NT2/D1 (cell line): ENCODE measurements at regions not wholly inside any gene's neighbourhood (a gene's known extent, or its start where the extent isn't known, plus 50 kb on each side); places are given as distances from the start of the nearest gene placed in this dataset.
A peak's percentile ranks its signal among the peaks of the same experiment; 100 is the strongest.

ENCODE experiments used
- DNase-seq: peaks from one replicate; pipeline ENCODE4 v3.0.0-alpha.2; 2011; ENCODE audit warnings: low read depth, low spot score
- H3K27me3 ChIP-seq: 2 replicates; pipeline ENCODE4 v1.6.0; 2011; ENCODE audit warnings: mild to moderate bottlenecking; ENCODE audit not compliant: insufficient read length, insufficient read depth
- H3K36me3 ChIP-seq: 2 replicates; pipeline ENCODE4 v1.6.1; 2011; ENCODE audit warnings: mild to moderate bottlenecking, low read length, mixed read lengths; ENCODE audit not compliant: insufficient read depth, insufficient read length
- H3K4me1 ChIP-seq: 2 replicates; pipeline ENCODE4 v1.5.1; 2011; ENCODE audit not compliant: insufficient read depth, insufficient read length
- H3K4me3 ChIP-seq: 2 replicates; pipeline ENCODE4 v1.5.1; 2011; ENCODE audit warnings: low read depth; ENCODE audit not compliant: insufficient read length
- H3K9ac ChIP-seq: 2 replicates; pipeline ENCODE4 v1.6.0; 2011; ENCODE audit warnings: low read depth; ENCODE audit not compliant: insufficient read length
- H3K9me3 ChIP-seq: 2 replicates; pipeline ENCODE4 v1.5.1; 2011; ENCODE audit warnings: mild to moderate bottlenecking, low read length; ENCODE audit not compliant: insufficient read depth
- SUZ12 ChIP-seq: IDR thresholded peaks from 2 replicates; pipeline ENCODE4 v1.6.1; 2011; ENCODE audit not compliant: insufficient read length, insufficient read depth; ENCODE audit errors: extremely low read depth
- YY1 ChIP-seq: IDR thresholded peaks from 2 replicates; pipeline ENCODE4 v1.6.1; 2011; ENCODE audit not compliant: insufficient read length, insufficient read depth
- ZNF274 ChIP-seq: IDR thresholded peaks from 2 replicates; pipeline ENCODE4 v1.6.1; 2011; ENCODE audit warnings: mild to moderate bottlenecking, low read depth, low read length

GRCh38 chr2:205909184-205909572 is 176.8 kb downstream of the INO80D start:
- no peak overlapping the region for H3K9ac ChIP-seq
- H3K4me1 ChIP-seq, result no peaks in the 10 kb centered on the region
- peaks cover 3% of the 10 kb centered on the region; the same call in 1 of the 2 replicates for H3K9me3 ChIP-seq
- TF ChIP-seq ZNF274 (no peak), YY1 (no peak), SUZ12 (no peak)
- no peaks in the 10 kb centered on the region for H3K27me3 ChIP-seq
- no peaks in the 10 kb centered on the region for H3K36me3 ChIP-seq
- DNase-seq, result no peak
- H3K4me3 ChIP-seq, result no peak overlapping the region

DNA sequence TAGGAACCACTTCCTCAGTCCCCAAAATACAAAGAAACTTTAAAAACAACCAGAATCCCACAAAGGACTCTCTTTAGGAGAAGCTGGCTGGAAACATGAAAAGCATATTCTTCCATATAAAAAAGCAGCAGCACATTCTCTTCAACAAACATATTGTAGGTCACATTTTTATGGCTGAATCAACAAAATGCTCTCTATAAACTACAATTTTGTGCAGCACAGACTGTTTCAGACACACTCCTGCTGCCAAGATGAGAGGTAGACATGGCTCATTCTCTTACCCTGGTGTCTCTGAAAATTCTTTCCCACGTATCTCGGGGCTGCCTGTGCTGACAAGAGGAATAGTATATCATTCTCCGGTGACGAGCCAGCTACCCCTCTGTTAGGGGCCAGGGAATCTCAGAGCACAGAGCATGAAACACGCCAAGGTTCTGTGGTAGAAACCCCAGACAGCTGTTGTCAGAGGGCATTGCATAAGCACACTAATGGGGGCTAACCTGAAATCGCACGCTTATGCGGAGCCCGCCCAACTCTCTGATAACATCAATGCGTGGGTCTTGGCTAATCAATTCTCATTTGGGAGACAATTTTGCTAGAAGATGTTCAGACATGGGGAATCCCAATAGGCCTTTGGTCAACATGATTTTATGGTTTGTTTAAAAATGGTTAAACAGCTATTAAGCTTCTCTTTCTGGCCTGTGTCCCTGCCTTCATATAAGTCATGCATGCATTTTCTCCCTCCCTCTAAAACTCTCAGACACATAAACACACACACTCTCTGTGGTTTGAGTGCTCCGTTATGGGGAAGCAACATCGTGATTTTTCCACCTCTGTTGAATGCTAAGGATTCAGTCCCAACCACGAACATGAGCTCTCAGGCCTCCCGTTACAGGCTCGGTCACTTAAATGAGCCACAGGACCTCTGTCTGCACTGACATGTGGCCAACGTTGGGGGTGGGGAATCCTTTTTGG is 177.5 kb downstream of the INO80D start:
- TF ChIP-seq SUZ12 (no peak), ZNF274 (no peak), YY1 (no peak)
- no peak for DNase-seq
- H3K4me1 ChIP-seq, result no peaks in the 10 kb centered on the region

GRCh38 chr2:205906419-205906818 is 179.6 kb downstream of the INO80D start:
- H3K9me3 ChIP-seq, result peaks cover 3% of the 10 kb centered on the region; the same call in 1 of the 2 replicates
- DNase-seq, result no peak
- no peak for TF ChIP-seq ZNF274
- no peak for TF ChIP-seq SUZ12
- TF ChIP-seq YY1, result no peak
- no peaks in the 10 kb centered on the region for H3K36me3 ChIP-seq
- no peak overlapping the region for H3K9ac ChIP-seq
- no peaks in the 10 kb centered on the region for H3K4me1 ChIP-seq
- no peak overlapping the region for H3K4me3 ChIP-seq
- H3K27me3 ChIP-seq, result no peaks in the 10 kb centered on the region

More for the DNA sequence above, 177.5 kb downstream of the INO80D start:
- Histone ChIP-seq H3K4me3 (no peak overlapping the region), H3K36me3 (no peaks in the 10 kb centered on the region), H3K9ac (no peak overlapping the region), H3K9me3 (peaks cover 3% of the 10 kb centered on the region; the same call in 1 of the 2 replicates), H3K27me3 (no peaks in the 10 kb centered on the region)

- H3K36me3 ChIP-seq, result no peaks in the 10 kb centered on the region
- no peaks in the 10 kb centered on the region for H3K9me3 ChIP-seq
- H3K9ac ChIP-seq, result no peak overlapping the region
- no peak for DNase-seq
- H3K27me3 ChIP-seq, result no peaks in the 10 kb centered on the region
- no peaks in the 10 kb centered on the region for H3K4me1 ChIP-seq
- TF ChIP-seq YY1, result no peak
- no peak overlapping the region for H3K4me3 ChIP-seq
Observed at GRCh38 chr2:205905576-205905975, 180.4 kb downstream of the INO80D start.

- no peaks in the 10 kb centered on the region for H3K36me3 ChIP-seq
Observed at GRCh38 chr2:205904873-205905272, 181.1 kb downstream of the INO80D start.

GRCh38 chr2:205903549-205904129 is 182.3 kb downstream of the INO80D start:
- H3K9me3 ChIP-seq, result no peaks in the 10 kb centered on the region
- H3K4me3 ChIP-seq, result no peak overlapping the region
- H3K4me1 ChIP-seq, result no peaks in the 10 kb centered on the region
- peak; percentile 28 for DNase-seq
- H3K36me3 ChIP-seq, result no peaks in the 10 kb centered on the region
- H3K9ac ChIP-seq, result no peak overlapping the region
- no peaks in the 10 kb centered on the region for H3K27me3 ChIP-seq
- TF ChIP-seq SUZ12, result no peak

More at GRCh38 chr2:205904873-205905272, 181.1 kb downstream of the INO80D start:
- Histone ChIP-seq H3K9me3 (no peaks in the 10 kb centered on the region), H3K9ac (no peak overlapping the region), H3K27me3 (no peaks in the 10 kb centered on the region), H3K4me3 (no peak overlapping the region), H3K4me1 (no peaks in the 10 kb centered on the region)
- TF ChIP-seq SUZ12, result no peak
- no peak for TF ChIP-seq YY1
- no peak for TF ChIP-seq ZNF274
- DNase-seq, result no peak

DNA sequence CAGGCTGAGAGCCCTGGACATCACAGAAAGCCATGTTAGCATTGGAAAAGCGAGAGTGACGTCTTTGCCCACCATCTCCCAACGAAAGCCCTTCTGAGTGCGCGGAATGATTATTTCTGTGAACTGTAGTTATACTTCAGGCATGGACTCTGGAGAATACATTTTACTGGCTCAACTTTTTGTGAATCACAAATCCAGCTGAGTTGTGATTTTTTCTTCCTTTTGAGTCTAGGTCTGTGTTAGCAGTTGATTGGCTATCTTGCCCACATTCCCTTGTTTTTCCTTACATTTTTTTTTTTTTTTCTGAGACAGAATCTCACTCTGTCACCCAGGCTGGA is 183.1 kb downstream of the INO80D start:
- TF ChIP-seq SUZ12 (no peak), YY1 (no peak), ZNF274 (no peak)
- Histone ChIP-seq H3K9ac (no peak overlapping the region), H3K9me3 (no peaks in the 10 kb centered on the region), H3K36me3 (no peaks in the 10 kb centered on the region), H3K4me3 (no peak overlapping the region), H3K27me3 (no peaks in the 10 kb centered on the region), H3K4me1 (no peaks in the 10 kb centered on the region)
- DNase-seq, result no peak
